CD4-positive, CD25-positive, alpha-beta regulatory T cell (primary cell): ENCODE measurements at regions not wholly inside any gene's neighbourhood (a gene's known extent, or its start where the extent isn't known, plus 50 kb on each side); places are given as distances from the start of the nearest gene placed in this dataset.
A peak's percentile ranks its signal among the peaks of the same experiment; 100 is the strongest.

ENCODE experiments used
- ATAC-seq, 2 donors: fragments of 150-1000 bp; cut with Tn5 transposase; one replicate each; pipeline ENCODE4 v1.10.0; 2021; ENCODE audit warnings: low read depth in 2 of 2, moderate number of reproducible peaks in 2 of 2, moderate library complexity in 1 of 2
- DNase-seq, 3 donors: peaks; one replicate each; pipeline versions ENCODE4 v3.0.0 to v3.0.0-alpha.2; 2012 to 2022; ENCODE audit warnings: mixed read lengths in 1 of 3
- H3K27ac ChIP-seq: one replicate; pipeline ENCODE4 v1.7.0; 2013; ENCODE audit warnings: mild to moderate bottlenecking, low read length; ENCODE audit not compliant: insufficient read depth, poor library complexity, severe bottlenecking
- H3K27me3 ChIP-seq: one replicate; pipeline ENCODE4 v1.7.0; 2013; ENCODE audit warnings: low read length; ENCODE audit not compliant: control insufficient read depth, insufficient read depth
- H3K36me3 ChIP-seq: one replicate; pipeline ENCODE4 v1.7.0; 2013; ENCODE audit warnings: mild to moderate bottlenecking, low read length, moderate library complexity; ENCODE audit not compliant: control insufficient read depth, insufficient read depth
- H3K4me1 ChIP-seq: 2 replicates; pipeline ENCODE4 v1.7.0; 2013; ENCODE audit warnings: mild to moderate bottlenecking, low read length; ENCODE audit not compliant: insufficient read depth, control insufficient read depth, poor library complexity, severe bottlenecking
- H3K4me3 ChIP-seq: one replicate; pipeline ENCODE4 v1.7.0; 2013; ENCODE audit warnings: low read depth, mild to moderate bottlenecking, low read length, moderate library complexity
- H3K9me3 ChIP-seq, 2 experiments: 1 replicate in 1 of 2; 2 replicates in 1 of 2; pipeline ENCODE4 v1.7.0; 2013; ENCODE audit warnings: low read length in 2 of 2, mild to moderate bottlenecking in 1 of 2, moderate library complexity in 1 of 2; ENCODE audit not compliant: control insufficient read depth in 2 of 2
- H3K27ac Mint-ChIP-seq, 3 donors: one replicate each; pipeline ENCODE4 v1.8.0; 2020 to 2022; ENCODE audit warnings: mild to moderate bottlenecking in 3 of 3, mixed read lengths in 3 of 3, moderate library complexity in 2 of 3
- H3K27me3 Mint-ChIP-seq: one replicate; pipeline ENCODE4 v1.8.0; 2022; ENCODE audit warnings: mild to moderate bottlenecking, mixed read lengths
- H3K36me3 Mint-ChIP-seq: one replicate; pipeline ENCODE4 v1.8.0; 2020; ENCODE audit warnings: mixed read lengths
- H3K4me1 Mint-ChIP-seq, 4 donors: one replicate each; pipeline ENCODE4 v1.8.0; 2020 to 2022; ENCODE audit warnings: mixed read lengths in 4 of 4, mild to moderate bottlenecking in 1 of 4
- H3K4me3 Mint-ChIP-seq, 4 donors: one replicate each; pipeline ENCODE4 v1.8.0; 2020 to 2022; ENCODE audit warnings: mild to moderate bottlenecking in 4 of 4, mixed read lengths in 4 of 4, moderate library complexity in 3 of 4
- H3K9me3 Mint-ChIP-seq, 7 donors: one replicate each; pipeline ENCODE4 v1.8.0; 2020 to 2022; ENCODE audit warnings: mixed read lengths in 7 of 7, mild to moderate bottlenecking in 3 of 7, moderate library complexity in 2 of 7

DNA sequence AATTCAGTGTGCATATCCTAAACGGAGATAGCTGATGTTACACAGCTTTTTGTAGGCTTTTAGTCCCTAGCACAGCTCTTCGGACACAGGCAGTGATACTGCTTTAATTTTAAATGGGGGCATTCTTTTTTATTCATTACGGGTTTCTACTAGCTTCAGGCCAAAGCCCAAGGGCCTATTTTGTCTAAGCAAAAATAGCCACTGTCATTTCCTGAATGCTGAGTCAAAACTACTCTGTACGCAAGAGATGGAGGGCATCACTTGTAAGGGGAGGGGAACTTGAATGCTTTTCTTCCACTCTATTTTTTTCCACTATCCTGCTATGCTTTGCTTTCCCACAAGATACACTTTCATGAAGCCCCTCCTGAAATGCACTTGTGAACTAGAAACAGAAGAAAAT lies 360.7 kb downstream of the PMP22 start:
- H3K4me1 Mint-ChIP-seq: no peaks in the 10 kb centered on the region

DNA sequence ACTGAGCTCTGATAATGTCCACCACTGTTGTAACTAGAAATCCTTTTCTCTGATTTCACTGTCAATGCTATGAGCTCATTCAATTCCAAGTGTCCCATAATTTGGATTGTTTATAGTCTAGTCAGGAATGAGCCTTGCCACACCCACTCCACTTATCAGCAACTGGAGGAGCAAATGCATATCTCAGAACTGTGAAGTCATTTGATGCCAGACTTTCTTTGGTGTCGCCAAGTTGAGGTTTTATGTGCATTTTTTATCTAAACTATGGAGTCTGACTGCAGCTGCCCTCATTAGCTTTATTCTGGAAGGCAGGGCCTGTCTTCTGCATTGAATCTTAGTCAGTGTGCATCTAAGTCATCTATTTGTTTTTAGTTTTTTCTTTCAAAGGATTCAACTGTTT lies 361.3 kb downstream of the PMP22 start:
- Histone ChIP-seq H3K4me3 (no peak overlapping the region), H3K9me3 (peaks cover 0 to 2% of the 10 kb centered on the region in 2 experiments), H3K27ac (no peak overlapping the region), H3K27me3 (peaks cover 5% of the 10 kb centered on the region), H3K36me3 (no peaks in the 10 kb centered on the region), H3K4me1 (no peaks in the 10 kb centered on the region)
- no peak overlapping the region for H3K4me3 Mint-ChIP-seq
- H3K36me3 Mint-ChIP-seq: no peaks in the 10 kb centered on the region
- peaks cover 18% of the 10 kb centered on the region for H3K27me3 Mint-ChIP-seq
- DNase-seq: no peak
- H3K27ac Mint-ChIP-seq: no peak overlapping the region
- ATAC-seq: no peak
- peaks cover 0 to 4% (median 0%) of the 10 kb centered on the region in 7 donors for H3K9me3 Mint-ChIP-seq
- H3K4me1 Mint-ChIP-seq: no peaks in the 10 kb centered on the region

More for the DNA sequence above, 360.7 kb downstream of the PMP22 start:
- Histone ChIP-seq H3K4me3 (no peak overlapping the region), H3K36me3 (no peaks in the 10 kb centered on the region), H3K27me3 (peaks cover 7% of the 10 kb centered on the region), H3K27ac (no peak overlapping the region), H3K4me1 (no peaks in the 10 kb centered on the region), H3K9me3 (peaks cover 0 to 2% of the 10 kb centered on the region in 2 experiments)
- Mint-ChIP-seq H3K4me3 (no peak overlapping the region), H3K27ac (no peak overlapping the region), H3K36me3 (no peaks in the 10 kb centered on the region), H3K9me3 (peaks cover 0 to 4% (median 0%) of the 10 kb centered on the region in 7 donors), H3K27me3 (peaks cover 18% of the 10 kb centered on the region)
- DNase-seq (no peak), ATAC-seq (no peak)

DNA sequence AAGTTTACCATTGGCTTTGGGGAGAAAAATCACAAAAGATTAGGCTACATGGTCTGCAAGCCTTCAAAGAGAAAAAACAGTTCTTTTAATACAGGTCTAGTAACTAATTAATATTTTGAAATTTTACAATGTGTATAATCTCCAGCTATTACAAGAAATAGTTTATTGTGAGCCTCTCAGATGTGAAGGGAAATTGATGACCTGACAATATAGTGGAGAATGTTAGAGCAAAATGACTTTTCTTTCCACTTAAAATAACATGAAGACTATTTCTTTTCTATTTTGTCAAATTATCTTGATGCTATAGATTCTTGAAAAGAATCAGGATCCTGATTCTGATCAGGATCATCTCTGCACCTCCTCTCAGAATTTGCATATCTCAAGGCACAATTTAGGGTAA lies 362.3 kb downstream of the PMP22 start:
- DNase-seq: no peak
- no peaks in the 10 kb centered on the region for H3K36me3 ChIP-seq
- no peaks in the 10 kb centered on the region for H3K36me3 Mint-ChIP-seq
- no peaks in the 10 kb centered on the region for H3K4me1 ChIP-seq
- no peak overlapping the region for H3K27ac ChIP-seq
- no peak for ATAC-seq
- H3K4me3 ChIP-seq: no peak overlapping the region
- H3K27ac Mint-ChIP-seq: no peak overlapping the region
- H3K27me3 ChIP-seq: peaks cover 3% of the 10 kb centered on the region
- H3K4me1 Mint-ChIP-seq: no peaks in the 10 kb centered on the region
- H3K27me3 Mint-ChIP-seq: peaks cover 21% of the 10 kb centered on the region
- no peak overlapping the region for H3K4me3 Mint-ChIP-seq
- peaks cover 0 to 7% (median 4%) of the 10 kb centered on the region in 7 donors for H3K9me3 Mint-ChIP-seq
- H3K9me3 ChIP-seq: peaks cover 0 to 2% of the 10 kb centered on the region in 2 experiments

DNA sequence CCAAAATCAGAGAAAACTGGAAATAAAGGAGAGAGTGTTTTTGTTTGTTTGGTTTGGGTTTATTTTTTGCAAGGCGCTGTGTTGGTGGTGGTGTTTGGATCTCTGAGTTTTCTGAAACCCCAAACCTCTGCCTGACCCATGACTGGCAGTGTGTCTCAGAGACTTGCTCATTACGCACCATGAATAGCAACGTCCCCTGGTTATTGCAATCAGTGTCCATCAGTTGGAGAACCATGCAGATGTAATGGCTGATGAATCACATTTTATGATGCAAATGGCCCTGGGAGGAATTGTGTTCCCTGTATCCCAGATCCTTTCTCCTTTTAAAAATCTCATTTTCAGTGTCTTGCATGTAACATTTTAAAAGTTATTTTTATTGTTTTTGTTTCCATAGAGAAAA lies 362.8 kb downstream of the PMP22 start:
- no peak overlapping the region for H3K4me3 Mint-ChIP-seq
- H3K36me3 ChIP-seq: no peaks in the 10 kb centered on the region

DNA sequence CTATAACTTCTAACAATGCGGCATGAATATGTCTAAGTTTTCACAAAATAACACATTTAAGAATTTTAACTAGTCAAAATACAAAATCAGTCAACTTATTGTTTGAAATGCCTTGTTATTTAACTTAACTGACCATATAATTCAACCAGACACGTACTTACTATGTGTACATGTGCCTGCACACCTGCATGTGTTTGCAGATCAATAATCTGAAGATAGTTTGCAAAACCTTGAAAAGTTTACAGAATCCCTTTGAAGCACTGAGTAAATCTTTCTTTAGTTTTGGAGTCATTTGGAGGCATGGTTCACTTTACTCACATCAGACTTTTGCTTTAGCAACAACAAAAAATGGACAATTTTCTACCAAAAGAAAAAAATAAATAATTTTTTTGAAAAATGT lies 363.8 kb downstream of the PMP22 start:
- peaks cover 0 to 8% (median 4%) of the 10 kb centered on the region in 7 donors for H3K9me3 Mint-ChIP-seq
- Histone ChIP-seq H3K27ac (no peak overlapping the region), H3K4me3 (no peak overlapping the region), H3K27me3 (peaks cover 3% of the 10 kb centered on the region), H3K4me1 (no peaks in the 10 kb centered on the region), H3K36me3 (no peaks in the 10 kb centered on the region), H3K9me3 (peaks cover 0 to 2% of the 10 kb centered on the region in 2 experiments)
- no peaks in the 10 kb centered on the region for H3K4me1 Mint-ChIP-seq
- no peak overlapping the region for H3K4me3 Mint-ChIP-seq
- DNase-seq: no peak
- H3K36me3 Mint-ChIP-seq: no peaks in the 10 kb centered on the region
- no peak for ATAC-seq
- H3K27me3 Mint-ChIP-seq: peaks cover 24% of the 10 kb centered on the region
- H3K27ac Mint-ChIP-seq: no peak overlapping the region

More for the DNA sequence above, 362.8 kb downstream of the PMP22 start:
- Histone ChIP-seq H3K27ac (no peak overlapping the region), H3K27me3 (peaks cover 3% of the 10 kb centered on the region), H3K4me3 (no peak overlapping the region), H3K4me1 (no peaks in the 10 kb centered on the region), H3K9me3 (peaks cover 0 to 2% of the 10 kb centered on the region in 2 experiments)
- Mint-ChIP-seq H3K27me3 (peaks cover 20% of the 10 kb centered on the region), H3K4me1 (no peaks in the 10 kb centered on the region), H3K9me3 (peaks cover 0 to 8% (median 4%) of the 10 kb centered on the region in 7 donors), H3K27ac (no peak overlapping the region), H3K36me3 (no peaks in the 10 kb centered on the region)
- no peak for ATAC-seq
- no peak for DNase-seq

DNA sequence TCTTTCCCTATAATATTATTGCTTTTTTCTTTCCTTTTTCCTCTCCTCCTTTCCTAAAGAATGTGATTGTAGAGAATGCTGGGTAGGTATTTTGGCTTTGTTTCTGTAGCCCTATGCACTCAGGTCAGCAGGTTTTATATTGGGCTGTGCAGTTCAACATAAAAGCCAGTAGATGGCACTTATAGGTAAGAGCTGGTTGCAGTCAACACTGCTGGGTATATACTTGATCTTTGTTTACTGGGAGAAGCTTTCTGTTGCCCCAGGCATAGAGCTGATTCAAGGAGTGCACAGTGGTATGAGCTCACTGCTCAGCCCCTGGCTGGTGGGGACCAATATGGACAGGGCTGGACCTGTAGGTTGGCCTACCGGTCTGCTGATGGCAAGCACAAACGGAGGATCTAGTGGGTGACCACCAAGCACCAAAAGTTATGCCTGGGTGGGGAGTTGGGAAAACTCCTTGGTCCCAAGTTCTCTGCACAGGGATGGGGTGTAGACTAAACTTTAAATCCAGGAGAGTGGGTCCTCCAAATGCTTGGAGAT lies 378.9 kb downstream of the PMP22 start:
- Mint-ChIP-seq H3K27me3 (peaks cover 5% of the 10 kb centered on the region), H3K4me3 (no peak overlapping the region), H3K9me3 (peaks cover 7 to 30% (median 14%) of the 10 kb centered on the region in 7 donors), H3K27ac (no peak overlapping the region), H3K4me1 (no peaks in the 10 kb centered on the region), H3K36me3 (no peaks in the 10 kb centered on the region)
- no peaks in the 10 kb centered on the region for H3K36me3 ChIP-seq
- H3K4me1 ChIP-seq: no peaks in the 10 kb centered on the region
- DNase-seq (peak in 1 of 3 donors; percentile 1), ATAC-seq (no peak)
- H3K27ac ChIP-seq: no peak overlapping the region
- H3K4me3 ChIP-seq: no peak overlapping the region
- H3K9me3 ChIP-seq: peaks cover 26 to 29% of the 10 kb centered on the region in 2 experiments
- H3K27me3 ChIP-seq: no peaks in the 10 kb centered on the region

DNA sequence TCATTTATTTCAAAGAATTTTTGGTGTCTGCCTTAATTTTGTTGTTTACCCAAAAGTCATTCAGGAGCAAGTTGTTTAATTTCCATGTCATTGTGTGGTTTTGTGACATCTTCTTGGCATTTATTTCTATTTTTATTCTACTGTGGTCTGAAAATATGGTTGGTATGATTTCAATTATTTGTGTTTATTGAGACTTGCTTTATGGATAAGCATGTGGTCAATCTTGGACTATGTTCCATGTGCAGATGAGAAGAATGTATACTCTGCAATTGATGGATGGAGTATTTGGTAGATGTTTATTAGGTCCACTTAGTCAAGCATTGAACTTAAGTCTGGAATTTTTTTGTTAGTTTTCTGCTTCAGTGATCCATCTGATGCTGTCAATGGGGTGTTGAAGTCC lies 383.0 kb downstream of the PMP22 start:
- H3K27ac ChIP-seq: no peak overlapping the region
- no peaks in the 10 kb centered on the region for H3K4me1 ChIP-seq
- no peaks in the 10 kb centered on the region for H3K36me3 ChIP-seq
- Mint-ChIP-seq H3K9me3 (peaks cover 6 to 20% (median 9%) of the 10 kb centered on the region in 7 donors), H3K27ac (no peak overlapping the region), H3K4me3 (no peak overlapping the region), H3K36me3 (no peaks in the 10 kb centered on the region), H3K4me1 (no peaks in the 10 kb centered on the region), H3K27me3 (peaks cover 5% of the 10 kb centered on the region)
- H3K27me3 ChIP-seq: no peaks in the 10 kb centered on the region
- DNase-seq (no peak), ATAC-seq (no peak)
- peaks cover 12 to 21% of the 10 kb centered on the region in 2 experiments for H3K9me3 ChIP-seq
- H3K4me3 ChIP-seq: no peak overlapping the region
